ENCODE measurements at regions not wholly inside any gene's neighbourhood (a gene's known extent, or its start where the extent isn't known, plus 50 kb on each side); places are given as distances from the start of the nearest gene placed in this dataset.

GRCh38 chr5:162325143-162325727 is 257.7 kb downstream of the GABRG2 start:
- DNase-seq = no peak

GRCh38 chr5:162334944-162335343 is 267.4 kb downstream of the GABRG2 start:
- no peak for DNase-seq

- DNase-seq = no peak
These were observed 292.9 kb downstream of the GABRG2 start for GRCh38 chr5:162360373-162360931.

- no peak for DNase-seq
These were observed 304.7 kb downstream of the GABRG2 start for GRCh38 chr5:162372256-162372655.

GRCh38 chr5:162377895-162378294 is 310.3 kb downstream of the GABRG2 start:
- DNase-seq = no peak

- no peak for DNase-seq
These were observed 315.3 kb downstream of the GABRG2 start for GRCh38 chr5:162382839-162383238.

- DNase-seq = no peak
These were observed 316.7 kb downstream of the GABRG2 start for GRCh38 chr5:162384225-162384624.

- no peak for DNase-seq
These were observed 324.3 kb downstream of the GABRG2 start for GRCh38 chr5:162391833-162392232.

GRCh38 chr5:162392336-162392735 is 324.8 kb downstream of the GABRG2 start:
- DNase-seq = no peak

GRCh38 chr5:162393534-162393933 is 326.0 kb downstream of the GABRG2 start:
- no peak for DNase-seq

GRCh38 chr5:162407614-162408013 is 340.0 kb downstream of the GABRG2 start:
- DNase-seq = no peak

- no peak for DNase-seq
These were observed 342.8 kb downstream of the GABRG2 start for GRCh38 chr5:162410365-162410764.

- DNase-seq = no peak
These were observed 361.6 kb downstream of the GABRG2 start for GRCh38 chr5:162429142-162429541.

GRCh38 chr5:162434281-162434680 is 366.7 kb downstream of the GABRG2 start:
- DNase-seq = no peak

GRCh38 chr5:162436055-162436454 is 368.5 kb downstream of the GABRG2 start:
- no peak for DNase-seq

- DNase-seq = no peak
These were observed 376.7 kb downstream of the GABRG2 start for GRCh38 chr5:162444129-162444762.

- no peak for DNase-seq
These were observed 388.5 kb downstream of the GABRG2 start for GRCh38 chr5:162456086-162456485.

GRCh38 chr5:162466011-162466410 is 398.4 kb downstream of the GABRG2 start:
- no peak for DNase-seq

GRCh38 chr5:162473041-162473714 is 405.6 kb downstream of the GABRG2 start:
- no peak for DNase-seq

- no peak for DNase-seq
These were observed 406.7 kb downstream of the GABRG2 start for GRCh38 chr5:162474239-162474638.

GRCh38 chr5:162484095-162484494 is 416.5 kb downstream of the GABRG2 start:
- no peak for DNase-seq

- DNase-seq = no peak
These were observed 417.4 kb downstream of the GABRG2 start for GRCh38 chr5:162484986-162485385.

GRCh38 chr5:162485666-162486292 is 418.2 kb downstream of the GABRG2 start:
- DNase-seq = no peak

Data from activated naive CD4-positive, alpha-beta T cell treated with Interleukin-2 at 50 U/mL for 16 hours (primary cell).